Bronchial epithelial cell (primary cell): ENCODE measurements at regions not wholly inside any gene's neighbourhood (a gene's known extent, or its start where the extent isn't known, plus 50 kb on each side); places are given as distances from the start of the nearest gene placed in this dataset.

ENCODE experiments used
- DNase-seq: peaks from one replicate; pipeline ENCODE4 v3.0.0-alpha.2; 2010; ENCODE audit warnings: low read depth
- FAIRE-seq: peaks from 2 replicates; lab custom pipeline; 2011; peaks lifted over from hg19 to GRCh38; lab: Jason Lieb, UNC
- H3K27me3 ChIP-seq: 2 replicates; pipeline ENCODE4 v1.5.1; 2011; ENCODE audit warnings: low read length; ENCODE audit not compliant: control insufficient read depth, insufficient read depth
- H3K36me3 ChIP-seq: 2 replicates; pipeline ENCODE4 v1.5.1; 2011; ENCODE audit warnings: low read length; ENCODE audit not compliant: control insufficient read depth, insufficient read depth
- H3K4me3 ChIP-seq: 2 replicates; pipeline ENCODE4 v1.5.1; 2011; ENCODE audit warnings: mild to moderate bottlenecking, low read depth, low read length, control low read depth
- CTCF ChIP-seq: IDR thresholded peaks from 2 replicates; pipeline ENCODE4 v1.5.1; 2011; ENCODE audit warnings: mild to moderate bottlenecking, moderate library complexity, low read length, control low read depth, inconsistent platforms; ENCODE audit not compliant: insufficient read depth, severe bottlenecking

DNA sequence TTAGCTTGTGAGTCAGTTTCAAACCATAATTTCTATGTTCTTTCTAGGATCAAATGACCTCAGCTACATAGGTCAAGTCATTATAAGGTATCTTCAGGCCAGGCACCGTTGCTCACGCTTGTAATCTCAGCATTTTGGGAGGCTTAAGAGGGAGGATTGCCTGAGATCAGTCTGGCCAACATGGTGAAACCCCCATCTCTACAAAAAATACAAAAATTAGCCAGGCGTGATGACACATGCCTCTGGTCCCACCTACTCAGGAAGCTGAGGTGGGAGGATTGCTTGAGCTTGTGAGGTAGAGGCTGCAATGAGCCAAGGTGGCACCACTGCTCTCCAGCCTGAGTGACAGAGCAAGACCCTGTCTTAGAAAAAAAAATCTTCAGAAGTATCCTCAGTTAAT is 362.3 kb downstream of the GATA3 start:
- H3K4me3 ChIP-seq = no peak overlapping the region
- no peak for FAIRE-seq
- DNase-seq = no peak
- H3K27me3 ChIP-seq = no peaks in the 10 kb centered on the region
- no peaks in the 10 kb centered on the region for H3K36me3 ChIP-seq
- TF ChIP-seq CTCF = no peak

DNA sequence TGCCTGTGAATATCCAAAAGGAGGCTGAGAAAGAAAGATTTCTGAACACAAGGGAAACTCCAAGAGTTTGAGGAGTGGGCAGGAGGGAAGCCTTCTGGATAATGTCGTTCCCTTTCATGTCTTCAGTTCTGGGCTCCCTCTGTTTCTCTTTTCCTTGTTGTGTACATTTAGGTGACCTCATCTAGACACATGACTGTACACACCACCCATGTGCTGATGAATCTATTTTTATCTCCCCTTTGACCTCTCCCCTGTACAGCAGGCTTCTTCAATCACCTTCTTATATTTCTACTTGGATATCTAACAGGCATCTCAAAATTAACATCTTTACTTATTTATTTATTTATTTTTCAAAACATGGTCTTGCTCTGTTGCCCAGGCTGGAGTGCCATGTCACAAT is 363.1 kb downstream of the GATA3 start:
- no peak for DNase-seq
- Histone ChIP-seq H3K36me3 (no peaks in the 10 kb centered on the region), H3K27me3 (no peaks in the 10 kb centered on the region), H3K4me3 (no peak overlapping the region)
- no peak for TF ChIP-seq CTCF
- FAIRE-seq = no peak

DNA sequence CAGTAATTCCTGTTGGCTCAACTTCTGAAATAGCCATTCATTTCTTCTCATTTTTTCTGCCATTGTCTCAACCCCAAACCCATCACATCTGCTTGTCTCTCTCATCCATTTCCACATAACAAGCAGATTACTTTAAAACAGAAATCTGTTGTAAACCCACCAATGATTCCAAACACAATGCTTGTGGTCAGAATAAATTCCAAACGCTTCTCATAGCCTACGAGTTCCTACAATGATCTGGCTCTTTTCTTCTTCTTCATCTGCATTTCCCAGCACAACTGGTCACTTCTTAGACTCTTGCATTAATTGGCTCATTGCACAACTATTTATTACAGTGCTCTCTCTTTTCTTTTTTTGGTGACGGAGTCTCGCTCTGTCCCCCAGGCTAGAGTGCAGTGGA is 364.1 kb downstream of the GATA3 start:
- no peaks in the 10 kb centered on the region for H3K27me3 ChIP-seq
- no peaks in the 10 kb centered on the region for H3K36me3 ChIP-seq
- TF ChIP-seq CTCF = no peak
- DNase-seq (no peak), FAIRE-seq (no peak)
- no peak overlapping the region for H3K4me3 ChIP-seq

DNA sequence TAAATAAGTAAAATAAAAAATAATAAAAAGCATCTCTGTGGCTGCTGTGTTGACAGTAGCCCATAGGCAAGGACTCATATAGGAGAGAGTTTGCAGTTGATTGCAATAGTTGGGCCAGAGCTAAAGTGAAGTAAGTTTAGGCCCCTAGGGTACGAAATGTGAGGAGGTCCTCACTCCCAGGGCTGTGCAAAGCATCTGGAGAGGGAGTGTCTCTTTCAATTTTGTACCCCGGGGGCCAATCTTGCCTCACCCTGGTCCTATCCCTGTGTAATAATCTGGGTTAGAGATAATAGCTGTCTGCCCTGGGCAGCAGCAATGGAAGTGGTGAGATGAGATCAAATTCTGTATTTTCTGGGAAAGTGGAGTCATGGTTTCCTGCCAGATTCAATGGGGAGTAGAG is 365.7 kb downstream of the GATA3 start:
- no peak for FAIRE-seq
- TF ChIP-seq CTCF = no peak
- no peak for DNase-seq
- no peaks in the 10 kb centered on the region for H3K36me3 ChIP-seq
- no peak overlapping the region for H3K4me3 ChIP-seq
- no peaks in the 10 kb centered on the region for H3K27me3 ChIP-seq

- FAIRE-seq (no peak), DNase-seq (no peak)
- no peak for TF ChIP-seq CTCF
- Histone ChIP-seq H3K4me3 (no peak overlapping the region), H3K27me3 (no peaks in the 10 kb centered on the region), H3K36me3 (no peaks in the 10 kb centered on the region)
Measured at GRCh38 chr10:8424555-8425211, 370.2 kb downstream of the GATA3 start.

- Histone ChIP-seq H3K36me3 (no peaks in the 10 kb centered on the region), H3K4me3 (no peak overlapping the region), H3K27me3 (no peaks in the 10 kb centered on the region)
- FAIRE-seq = no peak
- no peak for DNase-seq
- TF ChIP-seq CTCF = no peak
Measured at GRCh38 chr10:8428654-8429053, 374.2 kb downstream of the GATA3 start.
